BJ (cell line): ENCODE measurements at regions not wholly inside any gene's neighbourhood (a gene's known extent, or its start where the extent isn't known, plus 50 kb on each side); places are given as distances from the start of the nearest gene placed in this dataset.
A peak's percentile ranks its signal among the peaks of the same experiment; 100 is the strongest.

Experiments used
- CTCF ChIA-PET: fragments of 350-600 bp; formaldehyde crosslinking; extraction: SDS; loops from one replicate; lab custom pipeline; 2021; ENCODE audit warnings: antibody characterized with exemption, inconsistent platforms; lab: Yijun Ruan, JAX
- POLR2A ChIA-PET: fragments of 300-600 bp; sonication (Branson Sonifier 250); formaldehyde crosslinking; extraction: SDS; loops from one replicate; lab custom pipeline; 2021; ENCODE audit warnings: antibody characterized with exemption; lab: Charles Lee
- DNase-seq: peaks from one replicate; pipeline ENCODE4 v3.0.0-alpha.2; 2011; ENCODE audit warnings: low read depth
- H3K27me3 ChIP-seq: 2 replicates; pipeline ENCODE4 v1.6.0; 2011; ENCODE audit warnings: low read length; ENCODE audit not compliant: control insufficient read depth, insufficient read depth
- H3K36me3 ChIP-seq: 2 replicates; pipeline ENCODE4 v1.5.1; 2011; ENCODE audit warnings: low read length; ENCODE audit not compliant: control insufficient read depth, insufficient read depth
- H3K4me3 ChIP-seq: 2 replicates; pipeline ENCODE4 v1.5.1; 2011; ENCODE audit warnings: low read depth, mild to moderate bottlenecking, control low read depth, low read length
- TF ChIP-seq, protein P1 (sequence below): IDR thresholded peaks from 2 replicates; pipeline ENCODE4 v1.5.1; 2011; ENCODE audit warnings: low read depth, mild to moderate bottlenecking, control low read depth, inconsistent platforms, low read length, moderate library complexity; ENCODE audit not compliant: insufficient read depth

DNA sequence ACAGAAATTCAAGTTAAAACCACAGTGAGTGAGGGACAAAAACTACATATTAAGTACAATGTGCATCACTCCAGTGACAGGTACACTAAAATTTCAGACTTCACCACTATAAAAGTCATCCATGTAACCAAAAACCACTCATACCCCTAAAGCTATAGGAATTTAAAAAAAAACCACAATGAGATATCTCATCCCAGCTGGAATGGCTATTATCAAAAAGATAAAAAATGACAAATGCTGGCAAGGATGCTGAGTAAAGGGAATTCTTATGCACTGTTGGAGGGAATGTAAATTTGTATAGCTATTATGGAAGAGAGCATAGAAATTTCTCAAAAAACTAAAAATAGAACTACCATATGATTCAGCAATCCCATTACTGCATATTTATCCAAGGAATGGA, 171.1 kb downstream of the HHIP start:
- CTCF ChIA-PET: no interaction called here
- POLR2A ChIA-PET: no interaction called here

DNA sequence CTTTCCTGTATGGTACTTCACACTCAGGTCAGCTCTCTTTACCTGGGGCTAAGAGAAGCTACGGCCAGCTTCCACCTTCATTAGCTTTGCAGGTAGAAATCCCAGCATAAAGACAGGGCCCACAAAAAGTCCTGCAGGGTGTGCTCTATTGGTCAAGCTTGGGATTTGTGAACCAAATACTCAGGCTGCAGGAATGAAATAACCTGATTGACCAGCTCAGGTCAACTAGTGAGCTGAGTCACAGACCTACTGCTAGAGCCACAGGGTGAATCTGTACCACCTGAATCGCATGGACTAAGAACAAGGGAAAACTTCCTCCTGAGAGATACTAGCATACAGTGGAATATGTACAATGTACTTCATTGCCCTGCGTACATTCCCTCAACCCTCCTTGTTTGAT, 172.2 kb downstream of the HHIP start:
- no peaks in the 10 kb centered on the region for H3K36me3 ChIP-seq
- H3K4me3 ChIP-seq: no peak overlapping the region
- no peaks in the 10 kb centered on the region for H3K27me3 ChIP-seq
- CTCF ChIA-PET: interaction anchor here (0.6 kb wide), 1 partner anchor 17 kb away, joined by 3 read pairs; no protein-coding TSS in a partner anchor
- POLR2A ChIA-PET: no interaction called here
- TF ChIP-seq, protein P1, sequence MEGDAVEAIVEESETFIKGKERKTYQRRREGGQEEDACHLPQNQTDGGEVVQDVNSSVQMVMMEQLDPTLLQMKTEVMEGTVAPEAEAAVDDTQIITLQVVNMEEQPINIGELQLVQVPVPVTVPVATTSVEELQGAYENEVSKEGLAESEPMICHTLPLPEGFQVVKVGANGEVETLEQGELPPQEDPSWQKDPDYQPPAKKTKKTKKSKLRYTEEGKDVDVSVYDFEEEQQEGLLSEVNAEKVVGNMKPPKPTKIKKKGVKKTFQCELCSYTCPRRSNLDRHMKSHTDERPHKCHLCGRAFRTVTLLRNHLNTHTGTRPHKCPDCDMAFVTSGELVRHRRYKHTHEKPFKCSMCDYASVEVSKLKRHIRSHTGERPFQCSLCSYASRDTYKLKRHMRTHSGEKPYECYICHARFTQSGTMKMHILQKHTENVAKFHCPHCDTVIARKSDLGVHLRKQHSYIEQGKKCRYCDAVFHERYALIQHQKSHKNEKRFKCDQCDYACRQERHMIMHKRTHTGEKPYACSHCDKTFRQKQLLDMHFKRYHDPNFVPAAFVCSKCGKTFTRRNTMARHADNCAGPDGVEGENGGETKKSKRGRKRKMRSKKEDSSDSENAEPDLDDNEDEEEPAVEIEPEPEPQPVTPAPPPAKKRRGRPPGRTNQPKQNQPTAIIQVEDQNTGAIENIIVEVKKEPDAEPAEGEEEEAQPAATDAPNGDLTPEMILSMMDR: no peak
- no peak for DNase-seq

More for the DNA sequence above, 171.1 kb downstream of the HHIP start:
- TF ChIP-seq, protein P1: no peak
- H3K27me3 ChIP-seq: no peaks in the 10 kb centered on the region
- no peak for DNase-seq
- no peaks in the 10 kb centered on the region for H3K36me3 ChIP-seq
- H3K4me3 ChIP-seq: no peak overlapping the region

DNA sequence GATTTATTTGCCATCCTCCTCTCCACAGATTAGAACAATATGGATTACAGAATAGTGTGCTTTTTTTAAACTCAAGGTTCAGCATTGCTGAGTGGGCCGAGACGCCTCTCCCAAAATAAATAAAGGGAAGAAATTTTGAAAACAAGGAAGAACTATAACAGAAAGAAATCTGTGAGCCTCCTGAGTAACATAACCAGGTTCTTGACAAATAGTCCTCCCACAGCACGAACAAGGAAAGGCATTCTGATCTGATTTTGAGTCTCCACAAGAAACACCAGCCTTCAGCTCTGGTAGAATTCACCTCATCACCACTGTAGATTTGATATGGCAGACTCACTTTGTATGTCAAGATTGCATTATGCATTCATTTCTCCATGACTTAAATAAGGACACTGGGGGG, 173.6 kb downstream of the HHIP start:
- H3K27me3 ChIP-seq: no peaks in the 10 kb centered on the region
- no peak overlapping the region for H3K4me3 ChIP-seq
- POLR2A ChIA-PET: no interaction called here
- no peaks in the 10 kb centered on the region for H3K36me3 ChIP-seq
- CTCF ChIA-PET: no interaction called here
- DNase-seq: no peak
- TF ChIP-seq, protein P1: no peak

DNA sequence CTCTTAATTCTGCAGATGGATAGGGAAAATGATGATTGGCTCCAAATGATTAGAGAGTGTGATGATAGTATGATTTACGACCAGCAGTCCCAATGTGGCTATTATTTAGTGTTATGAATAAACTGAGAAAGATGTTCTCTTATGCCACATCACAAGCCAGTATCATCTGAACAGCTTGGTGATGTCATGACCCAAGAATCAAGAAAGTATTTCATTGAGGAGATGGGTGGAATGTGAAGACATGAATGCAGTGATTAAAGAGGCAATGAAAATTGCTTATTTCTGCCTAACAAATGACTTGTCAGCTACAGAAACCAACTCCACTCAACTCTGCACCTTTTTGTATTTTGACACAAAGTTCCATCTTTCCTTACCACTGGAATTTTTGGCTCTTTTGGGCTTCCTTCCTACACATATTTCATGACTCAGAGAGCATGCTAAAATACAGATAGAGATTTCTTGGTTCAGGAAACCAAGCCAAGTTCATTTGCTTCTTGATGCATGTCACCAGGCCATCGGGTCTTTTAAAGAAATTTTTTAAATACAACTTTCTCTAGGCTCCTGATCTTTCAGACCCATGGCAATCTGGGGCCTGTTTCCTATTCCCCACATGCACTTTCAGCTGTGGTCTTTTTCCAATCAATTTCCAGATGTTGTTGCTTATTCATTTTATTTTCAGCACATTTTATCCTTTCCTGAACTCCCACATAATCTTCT, 174.2 kb downstream of the HHIP start:
- TF ChIP-seq, protein P1: no peak
- no peaks in the 10 kb centered on the region for H3K36me3 ChIP-seq
- H3K27me3 ChIP-seq: no peaks in the 10 kb centered on the region
- ChIA-PET CTCF (no interaction called here), POLR2A (no interaction called here)
- no peak overlapping the region for H3K4me3 ChIP-seq
- DNase-seq: peak; percentile 28

DNA sequence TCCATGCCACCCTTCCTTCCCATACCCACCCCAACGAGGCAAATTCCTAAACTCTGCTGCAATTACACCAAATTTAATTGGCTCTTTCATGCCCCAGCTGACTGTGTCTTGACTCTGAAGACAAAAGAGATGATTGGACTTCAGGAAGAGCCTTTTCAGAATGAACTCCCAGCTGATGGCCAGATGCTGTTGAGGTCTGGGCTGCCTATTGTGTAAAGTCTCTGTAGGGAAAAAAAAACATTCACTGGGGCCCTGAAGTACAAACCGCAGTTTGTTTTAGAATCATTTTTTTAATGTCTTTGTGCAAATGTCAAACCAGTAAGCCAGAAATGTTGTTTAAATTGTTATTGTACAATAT, 174.8 kb downstream of the HHIP start:
- POLR2A ChIA-PET: no interaction called here
- Histone ChIP-seq H3K36me3 (no peaks in the 10 kb centered on the region), H3K4me3 (no peak overlapping the region), H3K27me3 (no peaks in the 10 kb centered on the region)
- CTCF ChIA-PET: no interaction called here
- TF ChIP-seq, protein P1: no peak
- peak; percentile 29 for DNase-seq
